Heart left ventricle (tissue), 13 donors: ENCODE measurements at regions not wholly inside any gene's neighbourhood (a gene's known extent, or its start where the extent isn't known, plus 50 kb on each side); places are given as distances from the start of the nearest gene placed in this dataset.

Source experiments
- POLR2A ChIP-seq, 2 donors: fragments of 450-650 bp; IDR thresholded peaks; one replicate each; pipeline ENCODE4 v1.6.1; 2017; ENCODE audit warnings: antibody characterized with exemption in 2 of 2, mild to moderate bottlenecking in 2 of 2, moderate library complexity in 2 of 2
- TF ChIP-seq, protein P1 (sequence below), 12 donors: fragments of 200-600 bp; sonication (generic) in 4 of 12; IDR thresholded peaks; one replicate each; pipeline versions ENCODE4 v1.5.0 to v1.8.0; 2018 to 2022; ENCODE audit warnings: antibody characterized with exemption in 12 of 12, mild to moderate bottlenecking in 5 of 12
- donor health status: ischemic (EF 13 %, LVEDD 7.1; RV severe dilation, severe dysfunction).
- donor health status: DM: no; HTN: yes; CAD: no.
- donor health status: DM: no; HTN: no; CAD: no.
- donor health status: ischemic (EF 25% LVEDD 6.9; RV normal size, moderate dysfunction).
- donor health status: ischemic (EF 25% LVEDD 5.7; RV mildly dilated, moderate dysfunction).
- donor health status: ischemic (EF 35%, LVEDD 5.7; RV mildly dilated, moderate dysfunction).
- donor health status: nonischemic (EF 11% LVEDD 7.7; RV severe dilation, severe dysfunction).
- donor health status: DM: yes; HTN: yes; CAD: no.
- donor health status: PGD.
- donor health status: ischemic (EF 29% LVEDD 5.4; RV normal size, mild dysfunction).
- donor health status: nonischemic (EF 23%, LVEDD 6.1; RV moderate dilation, normal function).

DNA sequence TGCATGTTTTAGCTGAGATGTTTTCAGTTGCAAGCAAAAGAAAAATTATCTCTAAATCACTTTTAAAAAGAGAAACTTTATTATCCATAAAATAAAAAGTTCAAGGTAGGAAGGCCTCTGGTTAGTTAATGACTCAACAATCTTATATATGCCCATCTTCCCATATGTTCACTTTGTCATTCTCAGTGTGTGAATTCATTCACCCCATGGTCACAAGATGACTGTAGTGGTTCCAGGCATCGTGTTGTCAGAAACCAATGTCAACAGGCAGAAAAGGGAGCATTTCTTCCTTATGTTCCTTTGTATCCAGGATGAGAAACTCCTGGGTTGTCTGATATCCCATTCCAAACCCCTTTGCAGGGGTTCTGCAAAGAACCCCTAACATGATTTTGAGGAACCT lies 119.9 kb upstream of the RAP2B start:
- TF ChIP-seq, protein P1, sequence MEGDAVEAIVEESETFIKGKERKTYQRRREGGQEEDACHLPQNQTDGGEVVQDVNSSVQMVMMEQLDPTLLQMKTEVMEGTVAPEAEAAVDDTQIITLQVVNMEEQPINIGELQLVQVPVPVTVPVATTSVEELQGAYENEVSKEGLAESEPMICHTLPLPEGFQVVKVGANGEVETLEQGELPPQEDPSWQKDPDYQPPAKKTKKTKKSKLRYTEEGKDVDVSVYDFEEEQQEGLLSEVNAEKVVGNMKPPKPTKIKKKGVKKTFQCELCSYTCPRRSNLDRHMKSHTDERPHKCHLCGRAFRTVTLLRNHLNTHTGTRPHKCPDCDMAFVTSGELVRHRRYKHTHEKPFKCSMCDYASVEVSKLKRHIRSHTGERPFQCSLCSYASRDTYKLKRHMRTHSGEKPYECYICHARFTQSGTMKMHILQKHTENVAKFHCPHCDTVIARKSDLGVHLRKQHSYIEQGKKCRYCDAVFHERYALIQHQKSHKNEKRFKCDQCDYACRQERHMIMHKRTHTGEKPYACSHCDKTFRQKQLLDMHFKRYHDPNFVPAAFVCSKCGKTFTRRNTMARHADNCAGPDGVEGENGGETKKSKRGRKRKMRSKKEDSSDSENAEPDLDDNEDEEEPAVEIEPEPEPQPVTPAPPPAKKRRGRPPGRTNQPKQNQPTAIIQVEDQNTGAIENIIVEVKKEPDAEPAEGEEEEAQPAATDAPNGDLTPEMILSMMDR (IDR thresholded peaks at IDR 0.05): no peak
- TF ChIP-seq POLR2A (IDR thresholded peaks at IDR 0.05): no peak
